ENCODE measurements at regions not wholly inside any gene's neighbourhood (a gene's known extent, or its start where the extent isn't known, plus 50 kb on each side); places are given as distances from the start of the nearest gene placed in this dataset.
A peak's percentile ranks its signal among the peaks of the same experiment; 100 is the strongest.

- DNase-seq = no peak
Measured at GRCh38 chr11:92484570-92484969, 260.0 kb downstream of the FAT3 start.

GRCh38 chr11:92489826-92490399 lies 265.3 kb downstream of the FAT3 start:
- DNase-seq = no peak

GRCh38 chr11:92492372-92492771 lies 267.8 kb downstream of the FAT3 start:
- no peak for DNase-seq

GRCh38 chr11:92495107-92495793 lies 270.6 kb downstream of the FAT3 start:
- peak; percentile 28 for DNase-seq

- peak; percentile 29 for DNase-seq
Measured at GRCh38 chr11:92500453-92500852, 275.8 kb downstream of the FAT3 start.

GRCh38 chr11:92501066-92501739 lies 276.6 kb downstream of the FAT3 start:
- DNase-seq = peak; percentile 56

- DNase-seq = no peak
Measured at GRCh38 chr11:92504004-92504403, 279.4 kb downstream of the FAT3 start.

- DNase-seq = no peak
Measured at GRCh38 chr11:92504534-92504933, 279.9 kb downstream of the FAT3 start.

- DNase-seq = peak; percentile 77
Measured at GRCh38 chr11:92505689-92506088, 281.1 kb downstream of the FAT3 start.

GRCh38 chr11:92506809-92507336 lies 282.3 kb downstream of the FAT3 start:
- no peak for DNase-seq

- no peak for DNase-seq
Measured at GRCh38 chr11:92510591-92510990, 286.0 kb downstream of the FAT3 start.

- no peak for DNase-seq
Measured at GRCh38 chr11:92511522-92512203, 287.0 kb downstream of the FAT3 start.

GRCh38 chr11:92512204-92512569 lies 287.6 kb downstream of the FAT3 start:
- DNase-seq = no peak

- no peak for DNase-seq
Measured at GRCh38 chr11:92523611-92524010, 299.0 kb downstream of the FAT3 start.

- no peak for DNase-seq
Measured at GRCh38 chr11:92524542-92524941, 299.9 kb downstream of the FAT3 start.

GRCh38 chr11:92527467-92527866 lies 302.8 kb downstream of the FAT3 start:
- peak; percentile 32 for DNase-seq

GRCh38 chr11:92528001-92528400 lies 303.4 kb downstream of the FAT3 start:
- DNase-seq = peak; percentile 46

- no peak for DNase-seq
Measured at GRCh38 chr11:92531065-92531739, 306.6 kb downstream of the FAT3 start.

- no peak for DNase-seq
Measured at GRCh38 chr11:92533657-92534335, 309.2 kb downstream of the FAT3 start.

- DNase-seq = peak; percentile 89
Measured at GRCh38 chr11:92536883-92537282, 312.3 kb downstream of the FAT3 start.

GRCh38 chr11:92540096-92540495 lies 315.5 kb downstream of the FAT3 start:
- no peak for DNase-seq

GRCh38 chr11:92545906-92546471 lies 321.4 kb downstream of the FAT3 start:
- DNase-seq = no peak

Measured in NCI-H69 (cell line).